ENCODE measurements at regions not wholly inside any gene's neighbourhood (a gene's known extent, or its start where the extent isn't known, plus 50 kb on each side); places are given as distances from the start of the nearest gene placed in this dataset.

DNA sequence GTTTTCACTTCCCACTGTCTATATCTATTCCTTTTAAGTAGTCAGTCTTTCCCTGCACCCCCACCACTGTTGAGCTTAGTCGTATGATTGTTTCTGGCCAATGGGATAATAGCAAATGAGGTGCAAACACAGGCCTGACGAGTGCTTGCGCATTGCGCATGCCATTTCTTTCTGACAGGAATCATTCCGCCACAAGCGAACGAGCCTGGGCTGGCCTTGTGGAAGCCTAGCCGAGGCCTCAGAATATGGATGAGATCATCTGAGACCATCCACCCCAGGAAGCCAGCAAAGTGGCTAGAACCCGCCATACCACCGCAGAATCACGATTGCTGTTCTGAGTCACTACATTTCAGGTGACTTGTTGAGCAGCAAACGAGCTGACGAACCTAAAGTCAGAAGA is 52.2 kb upstream of the PRL start:
- no peak for ATAC-seq (ENCODE audit: insufficient number of reproducible peaks, low FRiP score, low read depth)
- TF ChIP-seq, protein P1, sequence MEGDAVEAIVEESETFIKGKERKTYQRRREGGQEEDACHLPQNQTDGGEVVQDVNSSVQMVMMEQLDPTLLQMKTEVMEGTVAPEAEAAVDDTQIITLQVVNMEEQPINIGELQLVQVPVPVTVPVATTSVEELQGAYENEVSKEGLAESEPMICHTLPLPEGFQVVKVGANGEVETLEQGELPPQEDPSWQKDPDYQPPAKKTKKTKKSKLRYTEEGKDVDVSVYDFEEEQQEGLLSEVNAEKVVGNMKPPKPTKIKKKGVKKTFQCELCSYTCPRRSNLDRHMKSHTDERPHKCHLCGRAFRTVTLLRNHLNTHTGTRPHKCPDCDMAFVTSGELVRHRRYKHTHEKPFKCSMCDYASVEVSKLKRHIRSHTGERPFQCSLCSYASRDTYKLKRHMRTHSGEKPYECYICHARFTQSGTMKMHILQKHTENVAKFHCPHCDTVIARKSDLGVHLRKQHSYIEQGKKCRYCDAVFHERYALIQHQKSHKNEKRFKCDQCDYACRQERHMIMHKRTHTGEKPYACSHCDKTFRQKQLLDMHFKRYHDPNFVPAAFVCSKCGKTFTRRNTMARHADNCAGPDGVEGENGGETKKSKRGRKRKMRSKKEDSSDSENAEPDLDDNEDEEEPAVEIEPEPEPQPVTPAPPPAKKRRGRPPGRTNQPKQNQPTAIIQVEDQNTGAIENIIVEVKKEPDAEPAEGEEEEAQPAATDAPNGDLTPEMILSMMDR (IDR thresholded peaks at IDR 0.05): no peak
- no peak overlapping the region for H3K4me3 ChIP-seq

DNA sequence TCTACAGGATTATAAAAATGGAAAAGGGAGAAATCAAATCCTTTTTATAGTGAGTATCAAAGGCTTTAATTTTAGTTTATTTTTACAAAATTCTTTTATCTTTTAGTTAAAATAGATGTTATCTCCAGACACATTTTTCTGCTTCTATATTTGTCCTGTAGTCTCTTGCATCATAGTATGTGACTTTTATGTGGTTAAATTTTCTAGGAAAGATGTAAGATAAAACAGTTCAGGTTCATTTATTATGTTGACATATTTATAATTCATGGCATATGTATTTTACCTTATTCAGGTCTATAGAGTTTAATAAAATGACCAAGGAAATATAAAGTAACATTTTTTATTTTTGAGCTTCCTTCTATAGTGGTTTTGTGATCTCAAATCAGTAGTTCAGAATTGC is 52.7 kb upstream of the PRL start:
- no peak for DNase-seq (ENCODE audit: low spot score)
- Histone ChIP-seq H3K9me3 (no peaks in the 10 kb centered on the region), H3K27ac (no peak overlapping the region), H3K36me3 (no peaks in the 10 kb centered on the region), H3K4me1 (ENCODE audit: control insufficient read depth in 1 of 2, low read depth in 2 of 2) (peaks cover 4 to 7% of the 10 kb centered on the region in 2 donors), H3K27me3 (replicated peaks; ENCODE audit: insufficient read depth) (no peaks in the 10 kb centered on the region), H3K4me3 (no peak overlapping the region)
- TF ChIP-seq, protein P1 (IDR thresholded peaks at IDR 0.05): no peak
- ATAC-seq (ENCODE audit: insufficient number of reproducible peaks, low FRiP score, low read depth): no peak

More for the DNA sequence above, 52.2 kb upstream of the PRL start:
- Histone ChIP-seq H3K9me3 (no peaks in the 10 kb centered on the region), H3K27ac (no peak overlapping the region), H3K27me3 (replicated peaks; ENCODE audit: insufficient read depth) (no peaks in the 10 kb centered on the region), H3K36me3 (no peaks in the 10 kb centered on the region), H3K4me1 (ENCODE audit: control insufficient read depth in 1 of 2, low read depth in 2 of 2) (peaks cover 4 to 7% of the 10 kb centered on the region in 2 donors)
- DNase-seq (ENCODE audit: low spot score): no peak

DNA sequence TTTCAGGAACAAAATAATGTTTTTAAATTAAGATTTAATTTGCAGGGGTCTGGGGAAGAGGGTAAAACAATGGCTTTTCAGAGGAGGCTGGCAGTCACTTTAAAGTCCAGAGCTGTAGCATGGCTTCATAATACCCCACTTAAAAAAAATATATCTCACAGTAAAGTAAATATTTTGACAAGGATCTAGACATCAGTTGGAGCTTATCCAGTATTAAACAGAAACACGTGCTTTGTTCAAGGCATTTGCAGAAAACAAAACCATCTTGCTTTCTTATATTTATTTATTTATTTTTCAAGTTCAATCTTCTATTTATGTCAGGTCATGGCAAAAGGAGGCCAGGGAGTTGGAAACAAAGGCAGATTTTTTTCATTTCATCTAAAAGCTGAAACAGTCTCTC is 53.3 kb upstream of the PRL start:
- H3K27ac ChIP-seq: no peak overlapping the region
- DNase-seq (ENCODE audit: low spot score) (no peak), ATAC-seq (ENCODE audit: insufficient number of reproducible peaks, low FRiP score, low read depth) (no peak)
- no peak overlapping the region for H3K4me3 ChIP-seq
- H3K4me1 ChIP-seq (ENCODE audit: control insufficient read depth in 1 of 2, low read depth in 2 of 2): peaks cover 4 to 7% of the 10 kb centered on the region in 2 donors
- TF ChIP-seq, protein P1 (IDR thresholded peaks at IDR 0.05): no peak
- H3K9me3 ChIP-seq: no peaks in the 10 kb centered on the region
- no peaks in the 10 kb centered on the region for H3K27me3 ChIP-seq (replicated peaks; ENCODE audit: insufficient read depth)
- no peaks in the 10 kb centered on the region for H3K36me3 ChIP-seq

DNA sequence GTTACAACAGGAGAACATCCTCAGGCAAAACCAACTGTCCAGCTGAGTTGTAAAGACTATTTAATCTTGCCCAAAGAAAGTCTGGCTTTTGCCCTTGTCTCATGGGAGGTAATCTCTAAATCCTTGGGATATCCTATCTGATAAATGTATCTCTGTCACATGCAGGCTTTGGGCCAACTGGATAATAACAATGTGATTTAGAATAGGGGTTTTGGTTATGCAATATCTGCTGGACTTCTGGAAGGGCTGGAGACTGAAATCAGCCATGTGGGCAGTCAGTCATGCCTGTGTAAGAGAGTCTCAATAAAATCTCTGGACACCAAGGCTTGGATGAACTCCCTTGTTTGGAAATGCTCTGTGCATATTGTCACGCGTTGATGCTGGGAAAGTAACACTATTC is 56.3 kb upstream of the PRL start:
- Histone ChIP-seq H3K27me3 (replicated peaks; ENCODE audit: insufficient read depth) (no peaks in the 10 kb centered on the region), H3K27ac (no peak overlapping the region), H3K4me1 (ENCODE audit: control insufficient read depth in 1 of 2, low read depth in 2 of 2) (peaks cover under 1 to 7% of the 10 kb centered on the region in 2 donors), H3K36me3 (no peaks in the 10 kb centered on the region), H3K4me3 (no peak overlapping the region), H3K9me3 (no peaks in the 10 kb centered on the region)
- TF ChIP-seq, protein P1 (IDR thresholded peaks at IDR 0.05): no peak
- ATAC-seq (ENCODE audit: insufficient number of reproducible peaks, low FRiP score, low read depth) (no peak), DNase-seq (ENCODE audit: low spot score) (no peak)

DNA sequence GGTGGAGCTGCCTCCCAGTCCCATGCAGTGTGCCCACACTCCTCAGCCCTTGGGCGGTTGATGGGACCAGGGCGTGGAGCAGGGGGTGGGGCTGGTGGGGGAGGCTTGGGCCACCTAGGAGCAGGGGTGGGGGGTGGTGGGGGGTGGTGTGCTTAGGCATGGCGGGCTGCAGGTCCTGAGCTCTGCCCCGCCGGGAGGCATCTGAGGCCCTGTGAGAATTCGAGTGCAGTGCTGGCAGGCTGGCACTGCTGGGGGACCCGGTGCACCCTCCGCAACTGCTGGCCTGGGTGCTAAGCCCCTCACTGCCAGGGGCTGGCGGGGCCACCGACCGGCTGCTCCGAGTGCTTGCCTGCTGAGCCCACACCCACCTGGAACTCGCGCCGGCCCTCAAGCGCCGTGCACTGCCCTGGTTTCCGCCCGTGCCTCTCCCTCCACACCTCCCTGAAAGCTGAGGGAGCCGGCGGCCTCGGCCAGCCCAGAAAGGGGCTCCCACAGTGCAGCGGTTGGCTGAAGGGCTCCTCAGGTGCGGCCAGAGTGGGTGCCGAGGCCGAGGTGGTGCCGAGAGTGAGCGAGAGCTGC is 59.6 kb upstream of the PRL start:
- no peaks in the 10 kb centered on the region for H3K9me3 ChIP-seq
- no peaks in the 10 kb centered on the region for H3K27me3 ChIP-seq (replicated peaks; ENCODE audit: insufficient read depth)
- TF ChIP-seq, protein P1 (IDR thresholded peaks at IDR 0.05): no peak
- no peak for ATAC-seq (ENCODE audit: insufficient number of reproducible peaks, low FRiP score, low read depth)
- H3K4me1 ChIP-seq (ENCODE audit: control insufficient read depth in 1 of 2, low read depth in 2 of 2): no peaks in the 10 kb centered on the region
- H3K4me3 ChIP-seq: no peak overlapping the region
- DNase-seq (ENCODE audit: low spot score): no peak
- no peak overlapping the region for H3K27ac ChIP-seq
- H3K36me3 ChIP-seq: no peaks in the 10 kb centered on the region

Measured in thoracic aorta (tissue), 2 donors.